Neural crest cell (in vitro differentiated cells): ENCODE measurements at regions not wholly inside any gene's neighbourhood (a gene's known extent, or its start where the extent isn't known, plus 50 kb on each side); places are given as distances from the start of the nearest gene placed in this dataset.

Source experiments
- DNase-seq: peaks from one replicate; pipeline ENCODE4 v3.0.0; 2021; ENCODE audit warnings: low read depth, mixed read lengths, low spot score
- H3K27ac Mint-ChIP-seq: one replicate; pipeline ENCODE4 v1.8.0; 2021; ENCODE audit warnings: mild to moderate bottlenecking, mixed read lengths; ENCODE audit not compliant: unreplicated experiment
- H3K27me3 Mint-ChIP-seq: 2 replicates; pipeline ENCODE4 v1.8.0; 2021; ENCODE audit warnings: low read depth, mild to moderate bottlenecking, mixed read lengths
- H3K36me3 Mint-ChIP-seq: 2 replicates; pipeline ENCODE4 v1.8.0; 2021; ENCODE audit warnings: low read depth, mild to moderate bottlenecking, mixed read lengths
- H3K4me1 Mint-ChIP-seq: 2 replicates; pipeline ENCODE4 v1.8.0; 2021; ENCODE audit warnings: mixed read lengths
- H3K4me3 Mint-ChIP-seq: one replicate; pipeline ENCODE4 v1.8.0; 2021; ENCODE audit warnings: mild to moderate bottlenecking, mixed read lengths
- H3K9me3 Mint-ChIP-seq: 2 replicates; pipeline ENCODE4 v1.8.0; 2021; ENCODE audit warnings: mixed read lengths
- TF ChIP-seq, protein P1 (sequence below): fragments of 200-600 bp; sonication (generic); conservative IDR thresholded peaks from 2 replicates; pipeline ENCODE4 v1.5.0; 2021; ENCODE audit warnings: antibody characterized with exemption, mild to moderate bottlenecking

GRCh38 chr17:79392598-79392997 lies 218.3 kb downstream of the RBFOX3 start:
- H3K9me3 Mint-ChIP-seq = no peaks in the 10 kb centered on the region
- H3K27me3 Mint-ChIP-seq = peaks cover 65% of the 10 kb centered on the region
- H3K27ac Mint-ChIP-seq = no peak overlapping the region
- TF ChIP-seq, protein P1, sequence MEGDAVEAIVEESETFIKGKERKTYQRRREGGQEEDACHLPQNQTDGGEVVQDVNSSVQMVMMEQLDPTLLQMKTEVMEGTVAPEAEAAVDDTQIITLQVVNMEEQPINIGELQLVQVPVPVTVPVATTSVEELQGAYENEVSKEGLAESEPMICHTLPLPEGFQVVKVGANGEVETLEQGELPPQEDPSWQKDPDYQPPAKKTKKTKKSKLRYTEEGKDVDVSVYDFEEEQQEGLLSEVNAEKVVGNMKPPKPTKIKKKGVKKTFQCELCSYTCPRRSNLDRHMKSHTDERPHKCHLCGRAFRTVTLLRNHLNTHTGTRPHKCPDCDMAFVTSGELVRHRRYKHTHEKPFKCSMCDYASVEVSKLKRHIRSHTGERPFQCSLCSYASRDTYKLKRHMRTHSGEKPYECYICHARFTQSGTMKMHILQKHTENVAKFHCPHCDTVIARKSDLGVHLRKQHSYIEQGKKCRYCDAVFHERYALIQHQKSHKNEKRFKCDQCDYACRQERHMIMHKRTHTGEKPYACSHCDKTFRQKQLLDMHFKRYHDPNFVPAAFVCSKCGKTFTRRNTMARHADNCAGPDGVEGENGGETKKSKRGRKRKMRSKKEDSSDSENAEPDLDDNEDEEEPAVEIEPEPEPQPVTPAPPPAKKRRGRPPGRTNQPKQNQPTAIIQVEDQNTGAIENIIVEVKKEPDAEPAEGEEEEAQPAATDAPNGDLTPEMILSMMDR = no peak
- H3K4me3 Mint-ChIP-seq = no peak overlapping the region
- H3K36me3 Mint-ChIP-seq = no peaks in the 10 kb centered on the region
- no peaks in the 10 kb centered on the region for H3K4me1 Mint-ChIP-seq
- DNase-seq = no peak

DNA sequence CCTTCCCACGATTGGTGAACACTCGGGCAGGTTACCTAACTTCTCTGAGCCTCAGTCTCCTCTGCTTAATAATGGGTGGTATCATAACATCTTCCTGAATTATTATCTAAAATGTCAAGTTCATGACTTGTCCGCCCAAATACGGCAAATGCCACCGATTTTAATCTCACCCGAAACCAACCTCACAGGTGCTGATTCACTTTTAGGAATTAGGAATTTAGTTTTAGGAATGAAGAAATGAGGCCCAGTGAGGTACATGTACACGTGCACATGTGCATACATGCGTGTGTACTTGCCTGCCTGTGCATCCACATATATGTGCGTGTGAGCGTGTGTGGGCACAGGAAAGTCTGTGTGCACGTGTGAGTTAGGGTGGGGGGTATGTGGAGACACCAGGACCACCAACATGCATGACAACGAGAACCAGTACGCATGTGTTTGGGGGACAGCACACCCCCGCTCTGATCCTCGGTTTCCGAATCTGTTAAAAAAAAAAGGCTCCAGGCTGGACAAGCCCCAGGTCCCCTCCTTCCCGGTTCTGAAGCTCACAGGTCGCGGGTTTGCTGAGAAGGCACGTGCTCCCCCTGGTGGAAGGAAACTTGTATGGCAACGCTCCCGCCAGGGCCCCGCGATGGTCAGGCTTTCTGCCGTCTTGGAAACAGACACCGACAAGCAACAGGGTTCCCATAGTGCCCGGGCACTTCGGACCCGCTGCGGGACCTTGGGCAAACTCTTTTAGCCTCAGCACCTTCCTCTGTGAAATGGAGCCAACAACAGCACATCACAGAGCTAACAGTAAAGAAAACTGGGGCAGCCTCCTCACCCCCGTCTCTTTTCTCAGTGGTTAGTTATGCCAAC lies 219.2 kb downstream of the RBFOX3 start:
- no peak overlapping the region for H3K27ac Mint-ChIP-seq
- no peaks in the 10 kb centered on the region for H3K4me1 Mint-ChIP-seq
- H3K4me3 Mint-ChIP-seq = no peak overlapping the region
- TF ChIP-seq, protein P1 = peak; percentile 90
- H3K27me3 Mint-ChIP-seq = peaks cover 67% of the 10 kb centered on the region
- no peaks in the 10 kb centered on the region for H3K9me3 Mint-ChIP-seq
- no peaks in the 10 kb centered on the region for H3K36me3 Mint-ChIP-seq
- peak; percentile 87 for DNase-seq

GRCh38 chr17:79389896-79390295 lies 221.0 kb downstream of the RBFOX3 start:
- no peak overlapping the region for H3K27ac Mint-ChIP-seq
- H3K27me3 Mint-ChIP-seq = peaks cover 74% of the 10 kb centered on the region
- TF ChIP-seq, protein P1 = no peak
- H3K9me3 Mint-ChIP-seq = no peaks in the 10 kb centered on the region
- H3K4me1 Mint-ChIP-seq = no peaks in the 10 kb centered on the region
- no peak for DNase-seq
- no peak overlapping the region for H3K4me3 Mint-ChIP-seq
- H3K36me3 Mint-ChIP-seq = no peaks in the 10 kb centered on the region

- DNase-seq = peak; percentile 70
- no peak overlapping the region for H3K27ac Mint-ChIP-seq
Observed at GRCh38 chr17:79388556-79389295, 222.1 kb downstream of the RBFOX3 start.

GRCh38 chr17:79387783-79388182 lies 223.1 kb downstream of the RBFOX3 start:
- Mint-ChIP-seq H3K4me3 (no peak overlapping the region), H3K36me3 (no peaks in the 10 kb centered on the region), H3K4me1 (no peaks in the 10 kb centered on the region), H3K27me3 (peaks cover 63% of the 10 kb centered on the region), H3K27ac (no peak overlapping the region), H3K9me3 (no peaks in the 10 kb centered on the region)
- TF ChIP-seq, protein P1 = no peak
- DNase-seq = no peak

More at GRCh38 chr17:79388556-79389295, 222.1 kb downstream of the RBFOX3 start:
- no peaks in the 10 kb centered on the region for H3K9me3 Mint-ChIP-seq
- H3K36me3 Mint-ChIP-seq = no peaks in the 10 kb centered on the region
- no peaks in the 10 kb centered on the region for H3K4me1 Mint-ChIP-seq
- H3K27me3 Mint-ChIP-seq = peaks cover 64% of the 10 kb centered on the region
- TF ChIP-seq, protein P1 = peak; percentile 81
- no peak overlapping the region for H3K4me3 Mint-ChIP-seq
